Ovary (tissue), 3 donors: ENCODE measurements at regions not wholly inside any gene's neighbourhood (a gene's known extent, or its start where the extent isn't known, plus 50 kb on each side); places are given as distances from the start of the nearest gene placed in this dataset.

Source experiments
- EP300 ChIP-seq: sonication (generic); formaldehyde crosslinking; IDR thresholded peaks from one replicate; pipeline ENCODE4 v1.6.1; 2017; ENCODE audit warnings: antibody characterized with exemption
- POLR2A ChIP-seq: fragments of 450-650 bp; IDR thresholded peaks from one replicate; pipeline ENCODE4 v1.6.1; 2017; ENCODE audit warnings: antibody characterized with exemption, mild to moderate bottlenecking, moderate library complexity
- TF ChIP-seq, protein P1 (sequence below), 3 donors: fragments of 450-650 bp in 2 of 3; fragments of 200-600 bp in 1 of 3; IDR thresholded peaks; one replicate each; pipeline versions ENCODE4 v1.5.1 to v1.8.0; 2016 to 2022; ENCODE audit warnings: antibody characterized with exemption in 3 of 3, mild to moderate bottlenecking in 1 of 3
- donor health status: DM: no; HTN: no; CAD: no.

GRCh38 chr4:104629601-104630000 is 134.9 kb upstream of the CXXC4 start:
- TF ChIP-seq, protein P1, sequence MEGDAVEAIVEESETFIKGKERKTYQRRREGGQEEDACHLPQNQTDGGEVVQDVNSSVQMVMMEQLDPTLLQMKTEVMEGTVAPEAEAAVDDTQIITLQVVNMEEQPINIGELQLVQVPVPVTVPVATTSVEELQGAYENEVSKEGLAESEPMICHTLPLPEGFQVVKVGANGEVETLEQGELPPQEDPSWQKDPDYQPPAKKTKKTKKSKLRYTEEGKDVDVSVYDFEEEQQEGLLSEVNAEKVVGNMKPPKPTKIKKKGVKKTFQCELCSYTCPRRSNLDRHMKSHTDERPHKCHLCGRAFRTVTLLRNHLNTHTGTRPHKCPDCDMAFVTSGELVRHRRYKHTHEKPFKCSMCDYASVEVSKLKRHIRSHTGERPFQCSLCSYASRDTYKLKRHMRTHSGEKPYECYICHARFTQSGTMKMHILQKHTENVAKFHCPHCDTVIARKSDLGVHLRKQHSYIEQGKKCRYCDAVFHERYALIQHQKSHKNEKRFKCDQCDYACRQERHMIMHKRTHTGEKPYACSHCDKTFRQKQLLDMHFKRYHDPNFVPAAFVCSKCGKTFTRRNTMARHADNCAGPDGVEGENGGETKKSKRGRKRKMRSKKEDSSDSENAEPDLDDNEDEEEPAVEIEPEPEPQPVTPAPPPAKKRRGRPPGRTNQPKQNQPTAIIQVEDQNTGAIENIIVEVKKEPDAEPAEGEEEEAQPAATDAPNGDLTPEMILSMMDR (IDR thresholded peaks at IDR 0.05), result no peak
- no peak for TF ChIP-seq EP300
- no peak for TF ChIP-seq POLR2A
